Adrenal gland (tissue), 5 donors: ENCODE measurements at regions not wholly inside any gene's neighbourhood (a gene's known extent, or its start where the extent isn't known, plus 50 kb on each side); places are given as distances from the start of the nearest gene placed in this dataset.

Experiments used
- POLR2A ChIP-seq, 2 donors: fragments of 450-650 bp; IDR thresholded peaks; one replicate each; pipeline ENCODE4 v1.6.1; 2017; ENCODE audit warnings: antibody characterized with exemption in 2 of 2, mild to moderate bottlenecking in 2 of 2, moderate library complexity in 1 of 2
- TF ChIP-seq, protein P1 (sequence below), 6 experiments: fragments of 450-650 bp in 4 of 6; fragments of 200-600 bp in 2 of 6; sonication (generic) in 1 of 6; IDR thresholded peaks; 1 replicate in 5 of 6; 2 replicates in 1 of 6; pipeline versions ENCODE4 v1.5.1 to v1.8.0; 2016 to 2021; ENCODE audit warnings: antibody characterized with exemption in 6 of 6, mild to moderate bottlenecking in 2 of 6, moderate library complexity in 1 of 6
- donor health status: DM: no; HTN: no; CAD: no.

DNA sequence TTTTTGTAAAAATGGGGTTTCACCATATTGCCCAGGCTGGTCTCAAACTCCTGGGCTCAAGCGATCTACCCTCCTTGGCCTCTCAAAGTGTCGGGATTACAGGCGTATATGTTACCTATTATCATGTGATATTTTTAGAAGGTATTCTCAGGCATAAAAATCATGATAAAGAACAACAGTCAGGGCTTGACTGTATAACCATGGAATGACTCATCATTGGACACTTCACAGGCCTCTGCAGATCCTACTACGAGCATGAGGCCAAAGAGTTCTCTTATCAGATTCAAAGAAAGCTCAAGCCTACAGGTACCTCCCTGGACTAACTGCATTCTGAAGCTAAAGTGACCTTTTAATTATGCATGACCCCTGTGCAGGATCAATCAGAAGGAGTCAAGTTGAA is 91.7 kb upstream of the PRICKLE2 start:
- no peak for TF ChIP-seq POLR2A (IDR thresholded peaks at IDR 0.05)
- TF ChIP-seq, protein P1, sequence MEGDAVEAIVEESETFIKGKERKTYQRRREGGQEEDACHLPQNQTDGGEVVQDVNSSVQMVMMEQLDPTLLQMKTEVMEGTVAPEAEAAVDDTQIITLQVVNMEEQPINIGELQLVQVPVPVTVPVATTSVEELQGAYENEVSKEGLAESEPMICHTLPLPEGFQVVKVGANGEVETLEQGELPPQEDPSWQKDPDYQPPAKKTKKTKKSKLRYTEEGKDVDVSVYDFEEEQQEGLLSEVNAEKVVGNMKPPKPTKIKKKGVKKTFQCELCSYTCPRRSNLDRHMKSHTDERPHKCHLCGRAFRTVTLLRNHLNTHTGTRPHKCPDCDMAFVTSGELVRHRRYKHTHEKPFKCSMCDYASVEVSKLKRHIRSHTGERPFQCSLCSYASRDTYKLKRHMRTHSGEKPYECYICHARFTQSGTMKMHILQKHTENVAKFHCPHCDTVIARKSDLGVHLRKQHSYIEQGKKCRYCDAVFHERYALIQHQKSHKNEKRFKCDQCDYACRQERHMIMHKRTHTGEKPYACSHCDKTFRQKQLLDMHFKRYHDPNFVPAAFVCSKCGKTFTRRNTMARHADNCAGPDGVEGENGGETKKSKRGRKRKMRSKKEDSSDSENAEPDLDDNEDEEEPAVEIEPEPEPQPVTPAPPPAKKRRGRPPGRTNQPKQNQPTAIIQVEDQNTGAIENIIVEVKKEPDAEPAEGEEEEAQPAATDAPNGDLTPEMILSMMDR (IDR thresholded peaks at IDR 0.05): no peak
